Stimulated activated CD4-positive, alpha-beta T cell treated with anti-CD3 and anti-CD28 coated beads, Interleukin-1b, Interleukin-23, amount 100 ng/mL, for 48 hours (primary cell): ENCODE measurements at regions not wholly inside any gene's neighbourhood (a gene's known extent, or its start where the extent isn't known, plus 50 kb on each side); places are given as distances from the start of the nearest gene placed in this dataset.
"Not testable (repeated sequence)": the region's sequence is repeated elsewhere in the genome, so short reads cannot be mapped to it uniquely, and the experiment has no call there.

Experiments used
- DNase-seq: peaks from one replicate; pipeline ENCODE4 v3.0.0-alpha.2; 2020

DNA sequence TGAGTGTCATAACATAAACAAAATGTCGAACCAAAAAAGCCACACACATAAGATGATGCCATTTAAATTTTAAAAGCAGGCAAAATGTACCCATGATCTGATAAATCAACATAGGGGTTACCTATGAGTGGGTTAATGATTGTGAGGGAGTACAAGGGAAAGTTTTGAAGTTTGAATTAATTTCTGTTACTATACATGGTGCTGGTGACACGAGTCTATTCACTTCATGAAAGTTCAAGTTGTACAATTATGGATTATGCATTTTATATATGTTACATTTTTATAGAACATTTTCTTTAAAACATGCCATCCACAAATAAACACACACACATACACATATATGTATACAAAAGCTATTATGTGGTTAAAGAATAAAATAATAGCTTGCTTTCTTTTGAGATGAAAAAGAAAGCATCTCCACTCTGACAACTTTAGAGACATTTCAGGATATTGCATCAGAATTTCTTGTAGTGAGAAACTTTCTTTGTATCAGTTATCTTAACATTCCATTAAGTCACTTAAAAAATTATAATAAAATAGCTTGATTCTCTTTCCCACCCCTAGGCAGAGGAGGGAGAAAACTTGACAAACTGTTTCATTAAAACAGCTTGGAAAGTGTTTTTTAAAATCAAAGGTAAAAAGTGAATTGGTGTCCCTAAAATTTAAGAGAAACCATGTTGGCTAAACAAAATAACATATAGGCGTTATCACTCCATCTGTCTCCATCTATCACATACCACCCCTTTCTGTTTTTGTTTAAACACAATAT is 891.8 kb upstream of the NDST4 start:
- no peak for DNase-seq

DNA sequence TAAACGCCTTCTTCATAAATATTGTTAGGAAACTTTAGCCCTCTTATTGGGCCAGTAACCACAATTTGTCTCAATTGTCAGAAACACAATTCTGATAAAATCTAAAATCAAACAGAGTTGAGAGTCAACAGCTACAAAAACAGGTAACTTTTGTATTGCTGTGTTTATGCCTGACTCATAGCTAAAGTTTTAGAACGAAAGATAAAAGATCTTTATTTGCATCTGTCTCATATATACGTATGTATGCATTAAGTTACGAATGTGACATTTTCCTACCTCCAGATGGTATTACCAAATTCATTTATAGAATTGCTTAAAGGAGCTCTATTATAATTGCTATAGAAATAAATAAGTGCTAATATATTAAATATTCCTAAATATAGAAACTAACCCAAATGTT is 887.9 kb upstream of the NDST4 start:
- DNase-seq: no peak

- DNase-seq: no peak
Measured at GRCh38 chr4:115986573-115986972, 873.2 kb upstream of the NDST4 start.

DNA sequence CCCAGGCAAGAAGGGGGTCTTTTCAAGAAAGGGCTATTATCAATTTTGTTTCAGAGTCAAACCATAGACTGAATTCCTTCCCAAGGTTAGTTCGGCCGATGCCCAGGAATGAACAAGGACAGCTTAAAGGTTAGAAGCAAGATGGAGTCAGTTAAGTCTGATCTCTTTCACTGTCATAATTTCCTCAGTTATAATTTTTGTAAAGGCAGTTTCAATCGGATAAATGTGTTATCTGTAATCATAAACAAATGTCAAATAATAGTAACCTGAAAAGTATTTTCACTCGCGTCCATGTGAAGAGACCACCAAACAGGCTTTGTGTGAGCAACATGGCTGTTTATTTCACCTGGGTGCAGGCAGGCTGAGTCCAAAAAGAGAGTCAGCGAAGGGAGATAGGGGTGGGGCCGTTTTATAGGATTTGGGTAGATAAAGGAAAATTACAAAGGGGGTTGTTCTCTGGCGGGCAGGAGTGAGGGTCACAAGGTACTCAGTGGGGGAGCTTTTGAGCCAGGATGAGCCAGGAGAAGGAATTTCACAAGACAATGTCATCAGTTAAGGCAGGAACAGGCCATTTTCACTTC is 862.1 kb upstream of the NDST4 start:
- not testable (repeated sequence) for DNase-seq

DNA sequence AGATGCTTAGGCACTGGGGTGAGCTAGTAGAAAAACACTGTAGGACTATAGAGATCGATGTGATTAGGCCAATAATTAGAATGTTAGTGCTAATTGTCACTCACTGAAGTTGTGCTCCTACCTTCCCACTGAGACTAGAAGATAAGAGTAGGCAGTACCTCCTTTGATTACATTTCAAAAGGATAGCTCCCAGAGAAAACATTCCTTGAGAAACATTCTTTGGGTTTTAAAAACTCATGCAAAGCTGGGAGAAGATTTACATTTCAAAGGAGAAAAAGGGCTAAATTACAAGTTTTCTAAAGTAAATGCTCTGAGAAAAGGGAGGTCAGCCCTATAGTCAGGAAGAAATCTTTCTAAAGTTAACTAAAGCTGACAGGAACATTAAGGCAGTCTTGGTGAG is 860.3 kb upstream of the NDST4 start:
- no peak for DNase-seq

GRCh38 chr4:115972967-115973366 is 859.5 kb upstream of the NDST4 start:
- DNase-seq: no peak

GRCh38 chr4:115970859-115971258 is 857.4 kb upstream of the NDST4 start:
- no peak for DNase-seq

DNA sequence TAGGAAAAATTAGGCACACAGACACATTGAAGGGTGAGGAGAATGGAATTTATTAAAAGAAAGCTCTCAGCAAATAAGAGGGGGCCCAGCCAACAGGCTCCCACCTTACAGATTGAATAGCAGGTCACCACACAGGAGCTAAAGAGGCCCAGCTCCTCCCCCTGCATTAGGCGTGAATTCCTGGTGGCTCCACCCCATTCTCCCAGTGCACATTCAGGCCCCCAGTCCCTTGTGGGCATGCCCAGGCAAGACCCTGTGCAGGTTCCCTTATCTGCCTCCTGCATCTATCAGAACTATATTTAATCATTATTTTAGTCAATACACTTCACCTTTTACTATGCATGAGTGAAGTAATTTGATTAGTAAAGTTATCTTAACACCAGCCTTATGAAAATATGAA is 856.3 kb upstream of the NDST4 start:
- DNase-seq: no peak

- DNase-seq: no peak
Measured at GRCh38 chr4:115965588-115965987, 852.2 kb upstream of the NDST4 start.

- not testable (repeated sequence) for DNase-seq
Measured at GRCh38 chr4:115956054-115956796, 842.8 kb upstream of the NDST4 start.

DNA sequence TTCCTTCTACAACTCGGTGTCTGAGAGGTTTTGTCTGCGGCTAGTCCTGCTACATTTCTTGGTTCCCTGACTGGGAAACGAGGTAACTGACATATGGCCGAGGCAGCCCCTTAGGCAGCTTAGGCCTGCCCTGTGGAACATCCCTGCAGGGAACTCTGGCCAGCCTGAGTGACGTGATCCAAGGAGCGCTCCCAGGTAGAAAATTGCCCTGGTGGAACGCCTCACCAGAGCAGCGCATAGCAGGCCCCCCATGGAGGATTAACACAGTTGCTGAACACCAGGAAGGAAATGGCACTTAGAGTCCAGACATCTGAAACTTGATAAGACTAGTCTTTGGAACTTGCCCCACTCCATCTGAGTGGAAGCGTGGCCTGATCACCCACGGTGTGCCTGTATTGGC is 837.4 kb upstream of the NDST4 start:
- DNase-seq: no peak

GRCh38 chr4:115949974-115950743 is 836.7 kb upstream of the NDST4 start:
- not testable (repeated sequence) for DNase-seq

GRCh38 chr4:115945026-115945425 is 831.6 kb upstream of the NDST4 start:
- DNase-seq: no peak

- no peak for DNase-seq
Measured at GRCh38 chr4:115944146-115944905, 830.9 kb upstream of the NDST4 start.

DNA sequence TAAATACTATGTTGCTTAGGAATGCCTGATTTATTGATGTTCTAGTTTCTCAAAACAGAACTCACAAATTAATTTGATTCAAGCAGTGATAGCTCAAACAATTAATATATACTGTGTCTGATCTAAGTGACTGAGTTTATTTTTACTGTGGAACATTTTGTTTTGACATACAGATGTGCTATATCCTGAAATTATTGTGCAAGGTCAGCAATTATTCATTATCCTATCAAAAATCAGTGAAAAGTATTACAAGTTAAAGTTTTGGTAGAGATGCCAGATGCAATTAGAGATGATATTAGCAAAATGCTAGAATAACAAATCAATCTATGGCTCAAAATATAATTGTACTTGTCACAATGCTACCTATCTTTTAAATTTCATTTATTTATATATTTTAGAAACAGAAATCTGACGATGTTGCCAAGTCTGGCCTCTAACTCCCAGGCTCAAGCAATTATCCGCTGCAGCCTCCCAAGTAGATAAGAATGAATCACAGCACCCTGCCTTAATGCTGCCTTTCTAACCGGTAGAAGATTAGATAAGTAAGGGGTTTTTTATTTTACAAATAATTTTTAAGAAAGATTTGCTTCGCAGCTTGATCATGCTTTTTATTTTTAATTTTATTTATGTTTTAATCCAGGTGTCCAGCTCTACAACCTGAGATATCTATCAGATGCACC is 825.5 kb upstream of the NDST4 start:
- DNase-seq: no peak

DNA sequence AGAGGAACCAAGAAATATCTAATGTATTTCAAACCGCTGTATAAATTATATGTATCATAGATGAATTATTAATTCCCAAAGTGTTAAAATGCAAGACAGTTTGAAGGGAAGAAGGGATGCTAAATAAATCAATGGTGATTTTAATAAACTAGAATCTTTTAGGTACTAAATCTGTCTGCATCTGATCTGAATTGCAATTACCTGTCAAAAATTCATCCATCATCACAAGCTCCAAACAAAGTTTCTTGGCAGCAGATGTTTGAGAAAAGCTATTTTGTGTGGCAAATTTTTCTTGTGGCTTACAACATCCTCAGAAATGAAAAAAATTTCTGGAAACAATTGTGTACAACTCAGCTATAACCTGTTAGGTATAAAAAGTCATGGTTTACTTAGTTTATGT is 816.0 kb upstream of the NDST4 start:
- no peak for DNase-seq

GRCh38 chr4:115927382-115927781 is 814.0 kb upstream of the NDST4 start:
- no peak for DNase-seq

GRCh38 chr4:115923152-115923551 is 809.7 kb upstream of the NDST4 start:
- no peak for DNase-seq

- DNase-seq: no peak
Measured at GRCh38 chr4:115920637-115921036, 807.2 kb upstream of the NDST4 start.

DNA sequence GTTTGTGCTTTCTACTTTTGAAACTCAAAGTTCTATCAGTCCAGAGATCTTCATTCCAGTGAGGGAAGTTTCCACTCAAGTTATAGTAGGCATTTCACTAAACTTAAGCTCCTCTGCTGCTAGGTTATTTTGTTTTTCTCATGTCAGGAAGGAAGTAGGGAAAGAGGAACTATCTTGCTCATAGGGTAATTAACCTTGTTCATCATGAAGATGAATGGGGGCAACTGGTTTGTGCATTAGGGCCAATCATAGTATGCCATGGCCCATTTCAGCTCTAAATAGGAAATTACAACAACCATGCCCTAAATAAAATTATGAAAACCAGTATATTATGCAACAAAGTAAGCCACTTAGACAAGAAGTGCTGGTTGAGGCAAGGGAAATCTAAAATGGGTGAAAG is 804.7 kb upstream of the NDST4 start:
- no peak for DNase-seq

DNA sequence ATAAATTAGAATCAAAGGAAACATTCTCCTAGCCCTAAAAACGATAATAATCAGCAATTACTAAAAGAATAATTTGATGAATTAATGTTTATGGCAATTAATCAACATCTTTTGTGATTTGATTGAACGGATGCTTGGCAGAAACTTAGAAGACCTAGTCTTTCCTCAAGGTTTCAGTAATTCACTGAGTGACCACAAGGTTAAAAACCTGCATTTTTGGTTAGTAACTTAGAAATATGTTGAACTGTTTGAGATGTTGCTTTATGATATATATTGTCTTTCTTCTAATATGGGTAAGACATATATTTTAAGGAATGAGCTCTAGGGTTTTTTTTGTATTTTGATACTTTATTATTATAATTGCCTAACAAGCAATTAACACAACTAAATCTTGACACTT is 793.0 kb upstream of the NDST4 start:
- no peak for DNase-seq

DNA sequence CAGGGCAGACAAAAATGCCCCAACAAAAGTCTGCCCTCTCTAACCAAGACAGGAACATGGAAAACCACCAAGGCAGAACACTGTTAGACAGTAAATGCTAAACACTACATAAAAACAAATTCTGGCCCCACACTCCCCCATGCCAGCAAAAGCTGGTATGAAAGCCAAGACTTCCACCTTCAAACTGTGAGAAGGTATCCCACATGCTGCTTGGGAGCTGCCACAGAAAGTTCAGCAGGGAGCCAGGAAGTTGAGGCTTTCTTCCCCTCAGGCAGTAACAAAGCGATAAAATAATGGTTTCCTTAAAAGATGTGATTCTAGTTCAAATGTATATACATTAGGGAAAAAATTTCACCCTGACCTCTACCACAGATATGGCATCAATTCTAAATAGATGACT is 770.4 kb upstream of the NDST4 start:
- DNase-seq: no peak
